ENCODE measurements at regions not wholly inside any gene's neighbourhood (a gene's known extent, or its start where the extent isn't known, plus 50 kb on each side); places are given as distances from the start of the nearest gene placed in this dataset.
"Not testable (repeated sequence)": the region's sequence is repeated elsewhere in the genome, so short reads cannot be mapped to it uniquely, and the experiment has no call there.

GRCh38 chr2:208783184-208783583 lies 376.6 kb downstream of the PTH2R start:
- TF ChIP-seq NFIC (IDR thresholded peaks at IDR 0.05; ENCODE audit: borderline replicate concordance) (no peak), TEAD4 (IDR thresholded peaks at IDR 0.05; ENCODE audit: borderline replicate concordance, insufficient read depth) (no peak), USF1 (IDR thresholded peaks at IDR 0.05; ENCODE audit: borderline replicate concordance, low read depth) (no peak), CTCF (IDR thresholded peaks at IDR 0.05) (no peak), FOXJ3 (CRISPR knock-in tag; IDR thresholded peaks at IDR 0.05) (no peak), SMC3 (IDR thresholded peaks at IDR 0.05; ENCODE audit: low read depth, low read length) (no peak), MAX (IDR thresholded peaks at IDR 0.05; ENCODE audit: low read depth) (no peak), MXI1 (IDR thresholded peaks at IDR 0.05; ENCODE audit: low read depth, low read length) (no peak), IRF3 (IDR thresholded peaks at IDR 0.05; ENCODE audit: low read depth, low read length) (no peak), ELF1 (IDR thresholded peaks at IDR 0.05) (no peak)
- Histone ChIP-seq H3F3A (replicated peaks; ENCODE audit: insufficient read depth) (no peaks in the 10 kb centered on the region), H3K9ac (no peak overlapping the region), H2AFZ (ENCODE audit: low read depth) (no peak overlapping the region), H3K4me3 (ENCODE audit: low read depth in 2 of 2, low read length in 1 of 2) (no peak overlapping the region), H3K9me2 (no peaks in the 10 kb centered on the region), H3K4me1 (ENCODE audit: control insufficient read depth in 1 of 2, insufficient read depth in 2 of 2, low read depth in 1 of 2, low read length in 1 of 2) (no peaks in the 10 kb centered on the region), H3K4me2 (no peak overlapping the region), H3K79me2 (ENCODE audit: insufficient read depth) (no peaks in the 10 kb centered on the region), H3K27me3 (ENCODE audit: insufficient read depth) (no peaks in the 10 kb centered on the region), H3K27ac (ENCODE audit: low read depth in 2 of 2, low read length in 1 of 2) (no peak overlapping the region), H3K9me3 (no peaks in the 10 kb centered on the region), H4K20me1 (ENCODE audit: insufficient read depth) (no peaks in the 10 kb centered on the region), H3K36me3 (replicated peaks in 1 of 2; ENCODE audit: control insufficient read depth in 1 of 2, insufficient read depth in 2 of 2, low read length in 1 of 2) (no peaks in the 10 kb centered on the region)
- no peak for DNase-seq
- POLR2A ChIA-PET: no interaction called here
- CTCF ChIA-PET: no interaction called here

GRCh38 chr2:208784774-208785173 lies 378.2 kb downstream of the PTH2R start:
- H3K9me3 ChIP-seq; POLR2A ChIA-PET; H3K4me2 ChIP-seq; H3K9me2 ChIP-seq; H3K9ac ChIP-seq; H3K27ac ChIP-seq (ENCODE audit: low read depth in 2 of 2, low read length in 1 of 2); H3F3A ChIP-seq (replicated peaks; ENCODE audit: insufficient read depth); H3K79me2 ChIP-seq (ENCODE audit: insufficient read depth); H4K20me1 ChIP-seq (ENCODE audit: insufficient read depth); H2AFZ ChIP-seq (ENCODE audit: low read depth); H3K27me3 ChIP-seq (ENCODE audit: insufficient read depth); H3K4me1 ChIP-seq (ENCODE audit: control insufficient read depth in 1 of 2, insufficient read depth in 2 of 2, low read depth in 1 of 2, low read length in 1 of 2); CTCF ChIA-PET; H3K4me3 ChIP-seq (ENCODE audit: low read depth in 2 of 2, low read length in 1 of 2); H3K36me3 ChIP-seq (replicated peaks in 1 of 2; ENCODE audit: control insufficient read depth in 1 of 2, insufficient read depth in 2 of 2, low read length in 1 of 2); DNase-seq: not testable (repeated sequence)
- WGBS (ENCODE audit: low lambda C conversion rate): 21% methylated on average over 7 of the region's 9 CpGs

Measured in SK-N-SH (cell line).